Vagina (tissue), 2 donors: ENCODE measurements at regions not wholly inside any gene's neighbourhood (a gene's known extent, or its start where the extent isn't known, plus 50 kb on each side); places are given as distances from the start of the nearest gene placed in this dataset.

Source experiments
- DNase-seq, 2 donors: peaks; one replicate each; pipeline ENCODE4 v3.0.0-alpha.2; 2017; ENCODE audit errors: extremely low spot score in 2 of 2
- H3K27ac ChIP-seq: fragments of 200-600 bp; sonication (generic); one replicate; pipeline ENCODE4 v1.5.1; 2019
- H3K27me3 ChIP-seq: fragments of 200-600 bp; sonication (generic); one replicate; pipeline ENCODE4 v1.5.1; 2019
- H3K36me3 ChIP-seq, 2 donors: fragments of 200-600 bp; sonication (generic); one replicate each; pipeline ENCODE4 v1.5.1; 2017 to 2019
- H3K4me1 ChIP-seq: fragments of 200-600 bp; sonication (generic); one replicate; pipeline ENCODE4 v1.5.1; 2019
- H3K4me3 ChIP-seq, 2 donors: fragments of 200-600 bp; sonication (generic); 1 replicate in 1 of 2; 2 replicates in 1 of 2; pipeline ENCODE4 v1.5.1; 2016 to 2019
- H3K9me3 ChIP-seq: fragments of 200-600 bp; sonication (generic); one replicate; pipeline ENCODE4 v1.5.1; 2019
- CTCF ChIP-seq, 3 experiments: fragments of 450-650 bp in 2 of 3; fragments of 200-600 bp in 1 of 3; sonication (generic) in 1 of 3; IDR thresholded peaks; one replicate each; pipeline ENCODE4 v1.5.1; 2017 to 2019; ENCODE audit warnings: antibody characterized with exemption in 3 of 3, mild to moderate bottlenecking in 2 of 3, moderate library complexity in 2 of 3
- POLR2A ChIP-seq, 2 donors: fragments of 450-650 bp; IDR thresholded peaks; one replicate each; pipeline ENCODE4 v1.6.1; 2017; ENCODE audit warnings: antibody characterized with exemption in 2 of 2, mild to moderate bottlenecking in 2 of 2, moderate library complexity in 2 of 2
- POLR2AphosphoS5 ChIP-seq, 2 donors: sonication (generic); formaldehyde crosslinking; IDR thresholded peaks; one replicate each; pipeline ENCODE4 v1.9.0; 2017; ENCODE audit warnings: antibody characterized with exemption in 2 of 2, mild to moderate bottlenecking in 2 of 2, low read depth in 1 of 2; ENCODE audit not compliant: insufficient read depth in 1 of 2
- intact Hi-C: fragments of 100-400 bp; cut with DNase I; formaldehyde crosslinking; loops from one replicate; pipeline ENCODE4 v1.15.1; 2023

DNA sequence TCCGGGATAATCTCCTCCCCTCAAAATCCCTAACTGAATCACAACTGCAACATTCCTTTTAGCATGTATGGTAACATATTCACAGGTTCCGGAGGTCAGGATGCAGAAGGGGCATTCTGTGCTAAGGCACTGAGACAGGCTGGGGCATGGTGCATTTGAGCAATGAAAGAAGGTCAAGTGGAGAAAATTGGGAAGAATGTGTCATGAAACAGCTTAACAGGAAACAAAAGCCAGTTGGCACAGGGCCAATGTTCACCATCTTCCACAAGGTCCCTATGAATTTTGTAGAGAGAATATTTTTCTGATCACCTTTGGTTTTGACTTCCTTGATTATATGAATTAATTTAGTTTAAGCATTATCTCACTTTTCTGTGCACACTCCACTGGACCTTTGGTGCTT, 587.7 kb upstream of the NR2F2 start:
- Histone ChIP-seq H3K36me3 (no peaks in the 10 kb centered on the region), H3K27ac (no peak overlapping the region), H3K4me3 (no peak overlapping the region), H3K9me3 (no peaks in the 10 kb centered on the region), H3K27me3 (no peaks in the 10 kb centered on the region), H3K4me1 (no peaks in the 10 kb centered on the region)
- TF ChIP-seq CTCF (IDR thresholded peaks at IDR 0.05) = no peak
- TF ChIP-seq POLR2A (IDR thresholded peaks at IDR 0.05) = no peak
- no peak for TF ChIP-seq POLR2AphosphoS5 (IDR thresholded peaks at IDR 0.05; ENCODE audit: insufficient read depth in 1 of 2, low read depth in 1 of 2)
- intact Hi-C loops = loop anchor here (5.0 kb wide), 1 partner anchor 404 kb away; no protein-coding TSS in a partner anchor
- no peak for DNase-seq

DNA sequence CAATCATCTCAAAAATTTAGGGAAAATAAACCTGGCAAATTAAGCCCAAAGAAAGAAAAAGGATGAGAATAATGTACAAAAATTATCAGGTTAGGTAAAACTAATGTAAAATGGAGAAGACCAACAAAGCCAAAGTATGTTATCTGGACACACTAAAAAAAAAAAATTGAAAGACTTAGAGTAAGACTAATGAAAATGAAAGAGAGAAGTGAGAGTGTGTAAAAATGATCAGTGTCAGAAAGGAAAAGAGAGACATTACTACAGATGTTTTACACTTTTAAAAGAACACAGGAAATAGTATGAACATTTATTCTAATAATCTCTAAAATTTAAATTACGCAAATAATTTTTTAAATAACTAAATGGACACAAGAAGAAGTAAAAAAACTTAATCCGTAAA, 573.3 kb upstream of the NR2F2 start:
- no peak for DNase-seq
- Histone ChIP-seq H3K4me3 (no peak overlapping the region), H3K4me1 (no peaks in the 10 kb centered on the region), H3K36me3 (no peaks in the 10 kb centered on the region), H3K9me3 (no peaks in the 10 kb centered on the region), H3K27me3 (no peaks in the 10 kb centered on the region), H3K27ac (no peak overlapping the region)
- TF ChIP-seq CTCF (IDR thresholded peaks at IDR 0.05) = no peak
- TF ChIP-seq POLR2AphosphoS5 (IDR thresholded peaks at IDR 0.05; ENCODE audit: insufficient read depth in 1 of 2, low read depth in 1 of 2) = no peak
- no peak for TF ChIP-seq POLR2A (IDR thresholded peaks at IDR 0.05)
- intact Hi-C loops = no loop called here

DNA sequence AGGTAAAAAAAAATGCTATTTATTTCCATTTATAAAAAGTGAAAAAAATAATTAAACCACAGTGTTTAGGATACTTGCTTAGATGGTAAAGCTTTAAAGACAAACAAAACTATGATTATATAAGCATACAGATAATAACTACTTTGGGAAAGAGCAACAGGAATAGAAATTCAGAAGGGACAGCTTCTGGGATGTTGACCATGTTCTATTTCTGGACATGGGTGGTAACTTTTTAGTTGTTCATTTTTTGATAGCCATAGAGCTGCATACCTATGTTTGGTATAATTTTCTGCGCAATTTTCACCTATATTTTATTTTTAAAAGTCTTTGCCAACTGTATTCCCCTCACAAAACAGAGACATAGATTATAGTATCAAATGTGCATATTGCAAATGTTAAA, 572.0 kb upstream of the NR2F2 start:
- no peak overlapping the region for H3K4me3 ChIP-seq
- intact Hi-C loops = no loop called here
- H3K27ac ChIP-seq = no peak overlapping the region

DNA sequence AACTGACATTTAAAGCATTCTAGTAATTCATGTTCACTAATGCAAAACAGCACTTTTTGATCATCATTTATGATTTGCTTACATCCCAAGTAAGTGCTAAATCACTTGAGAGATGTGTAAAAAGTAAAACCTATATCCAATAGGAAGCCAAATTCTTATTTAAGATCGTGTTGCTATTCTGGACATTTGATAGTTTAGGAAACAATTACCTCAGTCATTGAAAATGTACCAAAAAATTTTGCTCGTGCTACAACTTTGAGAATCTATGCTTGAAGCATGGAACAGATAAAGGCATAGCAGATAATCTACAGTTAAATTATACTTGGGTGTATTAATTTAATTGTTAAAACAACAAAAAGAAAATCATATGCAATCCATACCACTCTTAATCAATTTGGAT, 571.6 kb upstream of the NR2F2 start:
- Histone ChIP-seq H3K27me3 (no peaks in the 10 kb centered on the region), H3K27ac (no peak overlapping the region), H3K9me3 (no peaks in the 10 kb centered on the region), H3K4me3 (no peak overlapping the region), H3K4me1 (no peaks in the 10 kb centered on the region), H3K36me3 (no peaks in the 10 kb centered on the region)
- TF ChIP-seq POLR2A (IDR thresholded peaks at IDR 0.05) (no peak), CTCF (IDR thresholded peaks at IDR 0.05) (no peak), POLR2AphosphoS5 (IDR thresholded peaks at IDR 0.05; ENCODE audit: insufficient read depth in 1 of 2, low read depth in 1 of 2) (no peak)
- no peak for DNase-seq
- intact Hi-C loops = no loop called here

More for the DNA sequence above, 572.0 kb upstream of the NR2F2 start:
- TF ChIP-seq POLR2A (IDR thresholded peaks at IDR 0.05) (no peak), POLR2AphosphoS5 (IDR thresholded peaks at IDR 0.05; ENCODE audit: insufficient read depth in 1 of 2, low read depth in 1 of 2) (no peak), CTCF (IDR thresholded peaks at IDR 0.05) (no peak)
- Histone ChIP-seq H3K4me1 (no peaks in the 10 kb centered on the region), H3K9me3 (no peaks in the 10 kb centered on the region), H3K36me3 (no peaks in the 10 kb centered on the region), H3K27me3 (no peaks in the 10 kb centered on the region)
- DNase-seq = no peak

- intact Hi-C loops = no loop called here
- H3K36me3 ChIP-seq = no peaks in the 10 kb centered on the region
- no peaks in the 10 kb centered on the region for H3K4me1 ChIP-seq
- no peaks in the 10 kb centered on the region for H3K9me3 ChIP-seq
- H3K27ac ChIP-seq = no peak overlapping the region
- TF ChIP-seq CTCF (IDR thresholded peaks at IDR 0.05) = no peak
- TF ChIP-seq POLR2AphosphoS5 (IDR thresholded peaks at IDR 0.05; ENCODE audit: insufficient read depth in 1 of 2, low read depth in 1 of 2) = no peak
- TF ChIP-seq POLR2A (IDR thresholded peaks at IDR 0.05) = no peak
- no peak for DNase-seq
- no peak overlapping the region for H3K4me3 ChIP-seq
- H3K27me3 ChIP-seq = no peaks in the 10 kb centered on the region
Observed at GRCh38 chr15:95760508-95760907, 570.0 kb upstream of the NR2F2 start.
